ENCODE measurements at regions not wholly inside any gene's neighbourhood (a gene's known extent, or its start where the extent isn't known, plus 50 kb on each side); places are given as distances from the start of the nearest gene placed in this dataset.

GRCh38 chr11:45424411-45425180 is 138.5 kb upstream of the SYT13 start (continued):
- no peak for TF ChIP-seq BCL3 (IDR thresholded peaks at IDR 0.05)

- DNase-seq (ENCODE audit: low read depth in 1 of 2, low spot score in 1 of 2) = no peak
- CTCF ChIA-PET = no interaction called here
- POLR2A ChIA-PET = no interaction called here
- FAIRE-seq = no peak
- Histone ChIP-seq H3K4me1 (no peaks in the 10 kb centered on the region), H3K27ac (no peak overlapping the region), H3K4me3 (no peak overlapping the region), H3K4me2 (no peak overlapping the region), H3K9me3 (peaks cover 12% of the 10 kb centered on the region; the same call in 2 of the 3 replicates)
- TF ChIP-seq ESRRA (IDR thresholded peaks at IDR 0.05; ENCODE audit: borderline replicate concordance, low read length) (no peak), FOXS1 (CRISPR knock-in tag; IDR thresholded peaks at IDR 0.05) (no peak), ZFP36 (IDR thresholded peaks at IDR 0.05; ENCODE audit: borderline replicate concordance, partially characterized antibody) (no peak)
- WGBS (ENCODE audit: missing lambda C conversion rate) = 0% methylated on average over 8 of the region's 9 CpGs
- no peak for ATAC-seq
These were observed 137.5 kb upstream of the SYT13 start for GRCh38 chr11:45423475-45424120.

GRCh38 chr11:45423036-45423435 is 136.9 kb upstream of the SYT13 start:
- ATAC-seq = no peak
- 34% methylated on average over 6 of the region's 6 CpGs for WGBS (ENCODE audit: missing lambda C conversion rate)
- TF ChIP-seq CHD4 (IDR thresholded peaks at IDR 0.05; ENCODE audit: borderline replicate concordance) = no peak
- no peak for TF ChIP-seq MAZ (IDR thresholded peaks at IDR 0.05; ENCODE audit: borderline replicate concordance, low read depth, low read length)
- TF ChIP-seq USF2 (IDR thresholded peaks at IDR 0.05) = no peak
- no peak for TF ChIP-seq KDM5A (IDR thresholded peaks at IDR 0.05)
- TF ChIP-seq CEBPB (IDR thresholded peaks at IDR 0.05) = no peak
- no peaks in the 10 kb centered on the region for H3K4me1 ChIP-seq
- H3K27ac ChIP-seq = no peak overlapping the region
- no peak overlapping the region for H3K4me3 ChIP-seq
- ChIA-PET POLR2A (no interaction called here), CTCF (no interaction called here)
- FAIRE-seq = no peak
- peaks cover 13% of the 10 kb centered on the region; the same call in 2 of the 3 replicates for H3K9me3 ChIP-seq
- no peak for DNase-seq (ENCODE audit: low read depth in 1 of 2, low spot score in 1 of 2)
- no peak overlapping the region for H3K4me2 ChIP-seq

- Histone ChIP-seq H3K27ac (no peak overlapping the region), H3K4me1 (no peaks in the 10 kb centered on the region), H3K4me3 (no peak overlapping the region), H3K9me3 (peaks cover 6% of the 10 kb centered on the region; the same call in 1 of the 3 replicates), H3K4me2 (no peak overlapping the region)
- DNase-seq (ENCODE audit: low read depth in 1 of 2, low spot score in 1 of 2) (no peak), FAIRE-seq (no peak), ATAC-seq (no peak)
- CTCF ChIA-PET = interaction anchor here (1.3 to 1.8 kb wide), 3 partner anchors 10 to 358 kb away, joined by 3 to 5 read pairs (median 4); no protein-coding TSS in a partner anchor
- TF ChIP-seq HES2 (IDR thresholded peaks at IDR 0.05) = no peak
- no peak for TF ChIP-seq BHLHE40 (IDR thresholded peaks at IDR 0.05; ENCODE audit: low read depth, low read length)
- no peak for TF ChIP-seq KDM1A (IDR thresholded peaks at IDR 0.05; ENCODE audit: low read depth)
- TF ChIP-seq HOXB13 (CRISPR knock-in tag; IDR thresholded peaks at IDR 0.05; ENCODE audit: low read depth) = no peak
- no peak for TF ChIP-seq HOXA7 (CRISPR knock-in tag; IDR thresholded peaks at IDR 0.05)
- POLR2A ChIA-PET = no interaction called here
- WGBS (ENCODE audit: missing lambda C conversion rate) = 11% methylated on average over 3 of the region's 3 CpGs
These were observed 127.9 kb upstream of the SYT13 start for GRCh38 chr11:45414088-45414487.
